Fibroblast of pulmonary artery (primary cell): ENCODE measurements at regions not wholly inside any gene's neighbourhood (a gene's known extent, or its start where the extent isn't known, plus 50 kb on each side); places are given as distances from the start of the nearest gene placed in this dataset.

ENCODE experiments used
- DNase-seq: peaks from one replicate; pipeline ENCODE4 v3.0.0-alpha.2; 2010; ENCODE audit warnings: low read depth
- H3K4me3 ChIP-seq: replicated peaks from 2 replicates; pipeline ENCODE4 v1.5.1; 2011; ENCODE audit warnings: low read depth, mild to moderate bottlenecking, control low read depth, low read length, moderate library complexity
- CTCF ChIP-seq: IDR thresholded peaks from 2 replicates; pipeline ENCODE4 v1.5.1; 2011; ENCODE audit warnings: mild to moderate bottlenecking, control low read depth, low read length, inconsistent platforms; ENCODE audit errors: missing control alignments

- DNase-seq: no peak
- no peak overlapping the region for H3K4me3 ChIP-seq
These were observed 85.6 kb downstream of the SNAPC1 start for GRCh38 chr14:61847861-61848260.

GRCh38 chr14:61854898-61855297, 92.7 kb downstream of the SNAPC1 start:
- TF ChIP-seq CTCF: no peak
- H3K4me3 ChIP-seq: no peak overlapping the region
- no peak for DNase-seq

More at GRCh38 chr14:61847861-61848260, 85.6 kb downstream of the SNAPC1 start:
- no peak for TF ChIP-seq CTCF

- DNase-seq: peak; percentile 51
- no peak overlapping the region for H3K4me3 ChIP-seq
- peak; percentile 93 for TF ChIP-seq CTCF
These were observed 98.2 kb downstream of the SNAPC1 start for GRCh38 chr14:61860294-61860918.

GRCh38 chr14:61861320-61861865, 99.2 kb downstream of the SNAPC1 start:
- no peak overlapping the region for H3K4me3 ChIP-seq
- DNase-seq: no peak

GRCh38 chr14:61864329-61864898, 102.2 kb downstream of the SNAPC1 start:
- DNase-seq: no peak
- H3K4me3 ChIP-seq: no peak overlapping the region
- no peak for TF ChIP-seq CTCF

More at GRCh38 chr14:61861320-61861865, 99.2 kb downstream of the SNAPC1 start:
- no peak for TF ChIP-seq CTCF

- no peak for TF ChIP-seq CTCF
- H3K4me3 ChIP-seq: no peak overlapping the region
- no peak for DNase-seq
These were observed 105.0 kb downstream of the SNAPC1 start for GRCh38 chr14:61866932-61867920.
